ENCODE measurements at regions not wholly inside any gene's neighbourhood (a gene's known extent, or its start where the extent isn't known, plus 50 kb on each side); places are given as distances from the start of the nearest gene placed in this dataset.
"Not testable (repeated sequence)": the region's sequence is repeated elsewhere in the genome, so short reads cannot be mapped to it uniquely, and the experiment has no call there.

DNA sequence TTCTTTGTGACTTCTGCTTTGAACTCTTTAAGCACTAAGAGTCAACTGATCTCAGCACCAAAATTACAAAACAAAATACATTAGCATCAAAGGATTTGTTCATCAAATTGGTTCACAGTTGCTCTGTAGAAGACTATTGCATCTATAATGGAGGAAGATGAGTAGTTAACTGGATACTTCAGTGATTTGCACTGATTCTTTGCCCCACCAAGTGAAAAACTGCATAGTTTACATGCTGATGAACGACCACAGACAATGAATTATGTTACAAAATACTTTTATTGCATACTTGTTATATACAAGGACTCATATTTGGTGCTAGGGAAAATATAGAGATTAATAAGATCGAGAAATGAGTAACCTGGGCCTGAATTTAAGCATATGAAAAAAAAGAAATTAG is 107.2 kb downstream of the SCG2 start:
- no peaks in the 10 kb centered on the region for H3K79me2 ChIP-seq (ENCODE audit: low read length)
- H3K9ac ChIP-seq (ENCODE audit: low read length): no peak overlapping the region
- TF ChIP-seq EZH2phosphoT487 (IDR thresholded peaks at IDR 0.05; ENCODE audit: low read depth) (no peak), CTCF (IDR thresholded peaks at IDR 0.05; ENCODE audit: low read depth, low read length) (no peak)
- H3K4me3 ChIP-seq (ENCODE audit: low read length): peak overlapping the region; percentile 49
- H4K20me1 ChIP-seq (ENCODE audit: insufficient read depth, low read length): no peaks in the 10 kb centered on the region
- H2AFZ ChIP-seq (ENCODE audit: low read depth, low read length): no peak overlapping the region
- H3K27me3 ChIP-seq (ENCODE audit: low read depth, low read length): no peaks in the 10 kb centered on the region
- peaks cover 25% of the 10 kb centered on the region for H3K4me1 ChIP-seq (ENCODE audit: low read length)
- H3K9me3 ChIP-seq (ENCODE audit: insufficient read depth, low read length): no peaks in the 10 kb centered on the region
- H3K36me3 ChIP-seq (replicated peaks; ENCODE audit: low read depth, low read length): no peaks in the 10 kb centered on the region
- peak overlapping the region; percentile 77 for H3K4me2 ChIP-seq (ENCODE audit: low read length)
- H3K27ac ChIP-seq (ENCODE audit: low read length): peak overlapping the region; percentile 52

- H3K27me3 ChIP-seq (ENCODE audit: low read depth, low read length); H3K9ac ChIP-seq (ENCODE audit: low read length); H3K27ac ChIP-seq (ENCODE audit: low read length); H3K9me3 ChIP-seq (ENCODE audit: insufficient read depth, low read length); H2AFZ ChIP-seq (ENCODE audit: low read depth, low read length); H3K36me3 ChIP-seq (replicated peaks; ENCODE audit: low read depth, low read length); H3K4me3 ChIP-seq (ENCODE audit: low read length); H3K4me2 ChIP-seq (ENCODE audit: low read length); H4K20me1 ChIP-seq (ENCODE audit: insufficient read depth, low read length); H3K79me2 ChIP-seq (ENCODE audit: low read length): not testable (repeated sequence)
- peaks cover 33% of the 10 kb centered on the region for H3K4me1 ChIP-seq (ENCODE audit: low read length)
Observed at GRCh38 chr2:223496853-223497252, 105.3 kb downstream of the SCG2 start.

DNA sequence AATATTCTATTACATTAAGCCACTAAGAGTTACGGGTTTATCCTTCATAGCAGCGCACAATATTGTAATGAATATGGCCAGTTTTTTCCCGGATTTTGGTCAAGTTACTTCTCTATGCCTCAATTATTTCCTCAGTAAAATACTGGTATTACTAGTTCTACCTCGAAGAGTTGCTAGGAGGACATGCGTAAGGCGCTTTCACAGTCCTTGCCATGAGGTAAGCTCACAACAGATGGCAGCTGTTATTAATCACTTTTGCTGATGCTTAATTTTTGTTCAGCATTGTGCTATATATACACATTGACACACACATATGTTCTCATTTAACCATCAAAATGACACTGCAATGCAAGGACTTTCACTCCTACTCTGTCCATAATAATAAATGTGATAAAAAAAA is 101.5 kb downstream of the SCG2 start:
- TF ChIP-seq EZH2phosphoT487 (IDR thresholded peaks at IDR 0.05; ENCODE audit: low read depth): no peak
- no peak for TF ChIP-seq CTCF (IDR thresholded peaks at IDR 0.05; ENCODE audit: low read depth, low read length)
- Histone ChIP-seq H3K27ac (ENCODE audit: low read length) (no peak overlapping the region), H3K27me3 (ENCODE audit: low read depth, low read length) (no peaks in the 10 kb centered on the region), H3K4me3 (ENCODE audit: low read length) (no peak overlapping the region), H2AFZ (ENCODE audit: low read depth, low read length) (no peak overlapping the region), H3K4me2 (ENCODE audit: low read length) (no peak overlapping the region), H3K79me2 (ENCODE audit: low read length) (no peaks in the 10 kb centered on the region), H3K4me1 (ENCODE audit: low read length) (peaks cover 12% of the 10 kb centered on the region), H4K20me1 (ENCODE audit: insufficient read depth, low read length) (no peaks in the 10 kb centered on the region), H3K9me3 (ENCODE audit: insufficient read depth, low read length) (no peaks in the 10 kb centered on the region), H3K9ac (ENCODE audit: low read length) (no peak overlapping the region), H3K36me3 (replicated peaks; ENCODE audit: low read depth, low read length) (no peaks in the 10 kb centered on the region)

- no peaks in the 10 kb centered on the region for H3K36me3 ChIP-seq (replicated peaks; ENCODE audit: low read depth, low read length)
- no peak overlapping the region for H3K27ac ChIP-seq (ENCODE audit: low read length)
- TF ChIP-seq EZH2phosphoT487 (IDR thresholded peaks at IDR 0.05; ENCODE audit: low read depth) (no peak), CTCF (IDR thresholded peaks at IDR 0.05; ENCODE audit: low read depth, low read length) (no peak)
- peaks cover 12% of the 10 kb centered on the region for H3K4me1 ChIP-seq (ENCODE audit: low read length)
- H3K4me3 ChIP-seq (ENCODE audit: low read length): no peak overlapping the region
- H3K9ac ChIP-seq (ENCODE audit: low read length): no peak overlapping the region
- H3K27me3 ChIP-seq (ENCODE audit: low read depth, low read length): no peaks in the 10 kb centered on the region
- no peaks in the 10 kb centered on the region for H3K79me2 ChIP-seq (ENCODE audit: low read length)
- H4K20me1 ChIP-seq (ENCODE audit: insufficient read depth, low read length): no peaks in the 10 kb centered on the region
- H3K9me3 ChIP-seq (ENCODE audit: insufficient read depth, low read length): no peaks in the 10 kb centered on the region
- H2AFZ ChIP-seq (ENCODE audit: low read depth, low read length): no peak overlapping the region
- H3K4me2 ChIP-seq (ENCODE audit: low read length): peak overlapping the region; percentile 34; the same call in 1 of the 2 replicates
Observed at GRCh38 chr2:223501641-223502040, 100.5 kb downstream of the SCG2 start.

GRCh38 chr2:223503746-223504145 is 98.4 kb downstream of the SCG2 start:
- Histone ChIP-seq H3K79me2 (ENCODE audit: low read length) (no peaks in the 10 kb centered on the region), H3K4me3 (ENCODE audit: low read length) (no peak overlapping the region), H2AFZ (ENCODE audit: low read depth, low read length) (no peak overlapping the region), H3K27ac (ENCODE audit: low read length) (no peak overlapping the region), H3K27me3 (ENCODE audit: low read depth, low read length) (no peaks in the 10 kb centered on the region), H3K9me3 (ENCODE audit: insufficient read depth, low read length) (no peaks in the 10 kb centered on the region), H3K36me3 (replicated peaks; ENCODE audit: low read depth, low read length) (no peaks in the 10 kb centered on the region), H3K9ac (ENCODE audit: low read length) (no peak overlapping the region), H4K20me1 (ENCODE audit: insufficient read depth, low read length) (no peaks in the 10 kb centered on the region), H3K4me2 (ENCODE audit: low read length) (no peak overlapping the region), H3K4me1 (ENCODE audit: low read length) (peaks cover 12% of the 10 kb centered on the region)
- TF ChIP-seq EZH2phosphoT487 (IDR thresholded peaks at IDR 0.05; ENCODE audit: low read depth) (no peak), CTCF (IDR thresholded peaks at IDR 0.05; ENCODE audit: low read depth, low read length) (no peak)

All from OCI-LY3 (cell line).